ENCODE measurements at regions not wholly inside any gene's neighbourhood (a gene's known extent, or its start where the extent isn't known, plus 50 kb on each side); places are given as distances from the start of the nearest gene placed in this dataset.
"Not testable (repeated sequence)": the region's sequence is repeated elsewhere in the genome, so short reads cannot be mapped to it uniquely, and the experiment has no call there.

DNA sequence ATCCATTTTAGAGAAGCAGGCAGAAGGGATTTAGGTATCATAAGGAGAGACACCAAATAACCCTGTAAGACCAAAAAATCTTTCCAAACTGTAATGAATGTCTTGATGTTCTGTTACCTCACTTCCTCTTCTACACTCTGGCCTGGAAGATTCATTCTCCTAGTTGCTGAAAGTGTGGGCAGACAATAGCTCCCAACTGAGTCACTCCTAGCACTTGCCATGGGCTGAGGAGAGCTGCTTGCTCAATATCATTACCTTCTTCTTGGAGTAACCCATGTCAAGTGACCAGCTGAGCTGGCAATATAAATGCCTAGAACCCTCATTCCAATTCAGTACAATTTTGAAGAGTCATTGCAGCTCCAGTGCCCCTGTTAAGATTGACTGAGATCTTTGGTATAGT is 1985.5 kb upstream of the CDH6 start:
- DNase-seq, result no peak

DNA sequence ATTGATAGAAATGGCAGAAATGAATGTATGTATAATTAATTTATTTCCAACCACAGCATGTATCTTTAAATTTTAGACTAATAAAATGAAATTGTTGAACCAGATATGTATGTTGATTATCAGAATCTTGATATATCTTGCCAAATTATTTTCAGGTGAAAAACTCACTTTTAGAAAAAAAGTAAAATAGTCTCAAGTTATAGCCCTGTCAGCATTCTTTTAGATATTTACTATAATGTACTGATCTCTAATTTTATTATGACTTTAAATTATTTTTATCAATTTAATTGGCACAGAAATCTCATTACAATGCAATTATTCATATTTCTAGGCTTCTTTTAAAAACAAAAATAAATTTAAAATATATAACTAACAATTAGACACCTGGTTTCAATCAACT is 1990.4 kb upstream of the CDH6 start:
- no peak for DNase-seq

DNA sequence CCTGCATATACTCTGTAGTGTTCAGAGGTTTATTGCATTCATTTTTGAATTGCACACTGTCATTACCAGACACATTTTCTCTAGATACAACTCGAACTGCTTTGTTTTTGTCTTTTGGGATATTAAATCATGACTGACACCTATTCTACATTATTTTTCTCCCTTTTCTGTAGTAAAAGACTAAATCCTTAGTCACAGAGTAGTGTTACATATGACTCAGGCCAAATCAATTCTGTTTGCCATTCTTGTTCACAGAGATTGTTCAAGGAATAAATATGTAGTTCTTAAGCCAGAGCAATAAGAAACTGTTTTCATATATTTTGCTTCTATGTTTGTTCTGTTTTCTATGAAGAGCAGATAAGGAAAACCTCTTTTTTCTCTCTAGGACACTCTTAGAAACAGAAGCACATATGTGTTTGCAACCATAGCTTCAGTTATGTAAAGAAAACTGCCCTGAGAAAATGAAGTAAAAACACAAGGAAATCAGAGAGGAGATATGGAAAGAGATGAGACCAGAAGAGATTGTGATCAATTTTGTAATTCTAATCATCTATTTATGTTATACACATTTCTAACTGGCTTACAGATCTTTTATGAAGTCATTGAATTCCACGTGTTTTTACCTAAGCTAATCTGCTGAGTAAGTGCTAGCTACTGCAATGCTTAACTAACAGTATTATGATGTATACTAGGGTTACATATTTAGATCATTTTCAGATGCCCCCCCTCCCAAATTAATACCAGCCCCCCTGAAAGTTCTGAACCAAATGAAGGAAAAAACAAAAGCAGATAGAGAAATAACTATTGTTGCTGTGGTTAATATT is 1995.6 kb upstream of the CDH6 start:
- no peak for DNase-seq

DNA sequence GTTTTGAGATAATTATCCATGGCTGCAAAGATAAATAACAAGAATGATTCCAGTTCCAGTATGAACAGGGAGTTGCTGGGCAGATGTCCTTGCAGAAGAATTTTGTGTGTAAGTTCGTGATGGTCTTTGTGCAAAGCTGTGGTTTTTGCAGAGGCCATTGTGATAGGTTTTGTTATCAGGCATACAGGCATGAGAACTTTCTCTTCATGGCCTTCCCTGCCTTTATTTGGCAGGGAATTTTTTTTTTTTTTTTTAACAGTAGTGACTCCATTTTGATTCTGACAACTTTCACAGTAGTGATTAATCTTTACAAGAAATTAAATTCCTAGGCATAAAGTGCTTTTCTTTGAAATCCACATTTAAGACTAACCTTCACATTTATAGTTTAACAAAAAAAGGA is 1999.5 kb upstream of the CDH6 start:
- no peak for DNase-seq

DNA sequence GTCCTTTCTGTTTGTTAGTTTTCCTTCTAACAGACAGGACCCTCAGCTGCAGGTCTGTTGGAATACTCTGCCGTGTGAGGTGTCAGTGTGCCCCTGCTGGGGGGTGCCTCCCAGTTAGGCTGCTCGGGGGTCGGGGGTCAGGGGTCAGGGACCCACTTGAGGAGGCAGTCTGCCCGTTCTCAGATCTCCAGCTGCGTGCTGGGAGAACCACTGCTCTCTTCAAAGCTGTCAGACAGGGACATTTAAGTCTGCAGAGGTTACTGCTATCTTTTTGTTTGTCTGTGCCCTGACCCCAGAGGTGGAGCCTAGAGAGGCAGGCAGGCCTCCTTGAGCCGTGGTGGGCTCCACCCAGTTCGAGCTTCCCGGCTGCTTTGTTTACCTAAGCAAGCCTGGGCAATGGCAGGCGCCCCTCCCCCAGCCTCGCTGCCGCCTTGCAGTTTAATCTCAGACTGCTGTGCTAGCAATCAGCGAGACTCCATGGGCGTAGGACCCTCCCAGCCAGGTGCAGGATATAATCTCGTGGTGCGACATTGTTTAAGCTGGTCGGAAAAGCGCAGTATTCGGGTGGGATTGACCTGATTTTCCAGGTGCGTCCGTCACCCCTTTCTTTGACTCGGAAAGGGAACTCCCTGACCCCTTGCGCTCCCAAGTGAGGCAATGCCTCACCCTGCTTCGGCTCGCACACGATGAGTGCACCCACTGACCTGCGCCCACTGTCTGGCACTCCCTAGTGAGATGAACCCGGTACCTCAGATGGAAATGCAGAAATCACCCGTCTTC is 2002.0 kb upstream of the CDH6 start:
- not testable (repeated sequence) for DNase-seq

DNA sequence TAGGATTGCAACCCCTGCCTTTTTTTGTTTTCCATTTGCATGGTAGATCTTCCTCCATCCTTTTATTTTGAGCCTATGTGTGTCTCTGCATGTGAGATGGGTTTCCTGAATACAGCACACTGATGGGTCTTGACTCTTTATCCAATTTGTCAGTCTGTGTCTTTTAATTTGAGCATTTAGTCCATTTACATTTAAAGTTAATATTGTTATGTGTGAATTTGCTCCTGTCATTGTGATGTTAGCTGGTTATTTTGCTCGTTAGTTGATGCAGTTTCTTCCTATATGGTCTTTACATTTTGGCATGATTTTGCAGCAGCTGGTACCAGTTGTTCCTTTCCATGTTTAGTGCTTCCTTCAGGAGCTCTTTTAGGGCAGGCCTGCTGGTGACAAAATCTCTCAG is 2003.1 kb upstream of the CDH6 start:
- DNase-seq, result not testable (repeated sequence)

DNA sequence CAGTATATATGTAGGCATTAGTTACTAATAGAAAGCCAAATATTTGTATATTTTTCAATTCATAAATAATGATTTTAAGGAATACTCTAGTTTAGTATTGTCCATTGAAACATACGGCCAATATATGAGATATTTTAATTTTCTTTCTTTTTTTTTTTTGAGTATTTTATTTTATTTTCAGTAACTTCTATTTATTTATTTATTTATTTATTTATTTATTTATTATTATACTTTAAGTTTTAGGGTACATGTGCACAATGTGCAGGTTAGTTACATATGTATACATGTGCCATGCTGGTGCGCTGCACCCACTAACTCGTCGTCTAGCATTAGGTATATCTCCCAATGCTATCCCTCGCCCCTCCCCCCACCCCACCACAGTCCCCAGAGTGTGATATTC is 2007.1 kb upstream of the CDH6 start:
- not testable (repeated sequence) for DNase-seq

DNA sequence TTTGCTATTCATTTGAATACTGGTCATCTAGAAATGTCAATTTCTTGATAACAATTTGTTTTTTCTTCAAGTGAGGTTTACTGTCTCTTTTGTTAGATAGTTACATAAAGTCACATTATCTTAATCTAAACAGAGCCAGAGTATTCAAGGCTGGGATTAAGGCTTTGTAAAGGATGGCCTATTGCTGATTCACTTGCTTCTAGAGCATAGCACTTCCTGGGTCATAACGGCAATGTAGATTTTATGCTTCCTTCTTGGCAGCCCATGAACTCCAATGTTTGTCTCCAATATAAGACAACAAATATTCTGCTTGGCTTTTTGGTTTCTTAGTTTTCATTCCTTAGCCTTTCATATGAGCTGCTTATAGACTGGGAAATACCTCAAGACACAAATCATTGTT is 2007.9 kb upstream of the CDH6 start:
- DNase-seq, result no peak

DNA sequence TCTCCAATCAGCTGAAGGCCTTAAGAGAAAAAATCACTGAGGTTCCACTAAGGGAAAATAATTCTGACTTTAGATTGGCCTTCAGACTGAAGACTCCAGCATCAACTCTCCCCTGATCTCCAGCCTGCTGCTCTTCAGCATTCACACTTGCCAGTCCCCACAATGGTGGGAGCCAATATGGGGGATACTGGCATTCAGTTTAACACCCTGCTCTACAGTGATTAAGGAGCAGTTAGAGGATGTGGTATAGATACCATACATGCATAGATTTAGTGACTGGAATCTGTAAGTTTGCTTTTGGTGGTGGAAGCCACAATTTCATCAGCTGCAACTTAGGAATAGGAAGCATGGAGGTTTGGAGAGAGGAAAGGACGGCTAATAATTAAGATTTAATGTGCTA is 2017.7 kb upstream of the CDH6 start:
- no peak for DNase-seq

DNA sequence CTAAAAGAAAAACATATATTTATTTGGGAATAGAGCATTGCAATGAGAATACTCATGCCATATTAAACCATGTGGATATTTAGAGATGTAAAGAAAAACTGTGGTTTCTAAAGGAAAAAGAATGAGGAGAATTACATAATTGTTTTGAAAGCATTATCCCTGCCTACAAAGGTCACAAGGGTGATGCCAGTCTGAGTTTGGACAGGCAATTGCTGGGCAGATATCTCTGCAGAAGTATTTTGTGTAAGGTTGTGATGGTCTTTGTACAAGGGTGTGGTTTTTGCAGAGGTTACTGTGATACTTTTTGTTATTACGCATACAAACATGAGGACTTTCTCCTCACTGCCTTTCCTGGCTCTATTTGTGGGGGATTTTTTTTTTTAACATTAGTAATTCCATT is 2022.9 kb upstream of the CDH6 start:
- no peak for DNase-seq

DNA sequence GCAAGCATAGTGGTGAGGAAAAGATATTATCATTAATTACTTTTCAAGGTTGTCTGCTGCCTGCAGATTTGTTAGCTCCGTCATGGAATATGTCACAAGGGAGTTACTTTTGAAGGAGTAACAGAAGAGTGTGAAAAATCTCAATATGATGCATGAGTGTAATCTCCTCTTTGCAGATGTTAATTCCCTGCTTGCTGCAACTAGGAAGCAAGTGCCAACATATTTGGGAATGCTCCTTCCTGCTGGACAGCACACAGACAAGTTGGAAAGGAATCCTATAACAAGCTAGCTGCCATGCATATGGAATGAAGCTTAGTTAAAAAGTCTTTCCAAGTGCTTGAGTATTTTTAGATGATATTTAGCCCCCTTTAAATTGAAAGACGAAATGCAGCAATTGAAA is 2023.6 kb upstream of the CDH6 start:
- DNase-seq, result no peak

DNA sequence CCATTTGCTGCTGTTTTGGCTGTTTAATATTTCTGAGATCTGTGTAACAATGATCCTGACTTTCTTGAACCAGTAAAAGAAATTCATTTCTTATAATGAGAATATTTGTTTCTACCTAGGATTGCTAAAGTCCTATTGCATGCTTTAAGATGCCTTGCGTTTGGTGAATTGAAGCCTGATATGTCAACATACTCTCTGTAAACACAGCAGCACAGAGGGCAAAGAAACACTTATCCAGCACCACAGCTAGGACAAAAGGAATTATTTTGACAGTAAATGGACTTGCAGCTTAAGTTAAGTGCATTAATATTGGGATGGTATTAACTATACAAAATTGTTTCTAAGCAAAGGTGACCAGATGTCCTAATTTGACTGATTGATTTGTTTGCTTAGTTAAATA is 2031.2 kb upstream of the CDH6 start:
- DNase-seq, result no peak

DNA sequence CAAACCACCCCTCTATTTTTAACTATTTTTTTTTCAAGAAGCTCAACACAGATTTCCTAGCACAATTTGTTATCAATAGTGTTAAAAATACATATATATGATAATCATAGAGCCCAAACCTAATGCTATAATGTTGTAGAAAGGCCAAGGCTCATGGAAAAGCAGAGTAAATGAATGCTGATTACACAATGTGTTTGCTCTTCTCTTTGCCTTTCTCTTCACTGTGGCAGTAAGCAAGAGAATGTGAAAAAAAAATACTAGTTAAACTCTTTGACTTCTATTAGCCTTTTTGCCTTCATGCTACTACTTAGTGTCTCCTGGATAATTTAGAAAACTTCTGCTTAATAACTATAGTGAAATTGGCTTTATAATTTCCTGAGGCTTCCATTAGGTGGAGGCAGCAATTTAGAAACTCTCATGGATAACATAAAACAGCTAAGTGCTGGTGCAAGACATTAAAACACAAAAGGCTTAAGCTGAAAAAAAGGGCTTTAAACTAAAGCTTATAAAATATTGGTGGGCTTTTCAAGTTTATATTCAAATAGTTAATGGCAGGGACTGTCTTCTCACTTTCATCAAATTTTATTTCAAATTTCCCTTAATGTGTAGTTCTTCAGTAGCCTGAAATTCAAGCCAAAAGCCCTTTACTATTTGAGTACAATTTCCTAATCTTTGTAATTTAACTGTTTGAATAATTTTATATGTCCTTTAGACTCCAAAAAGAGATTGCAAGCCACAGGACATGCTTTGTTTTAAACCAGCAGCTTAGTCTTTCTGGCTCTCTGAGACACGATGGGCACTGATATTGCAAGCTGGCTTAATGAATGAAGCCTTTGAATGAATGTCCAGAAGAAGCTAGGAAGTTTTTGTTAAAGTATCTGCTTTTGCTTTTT is 2031.8 kb upstream of the CDH6 start:
- no peak for DNase-seq

DNA sequence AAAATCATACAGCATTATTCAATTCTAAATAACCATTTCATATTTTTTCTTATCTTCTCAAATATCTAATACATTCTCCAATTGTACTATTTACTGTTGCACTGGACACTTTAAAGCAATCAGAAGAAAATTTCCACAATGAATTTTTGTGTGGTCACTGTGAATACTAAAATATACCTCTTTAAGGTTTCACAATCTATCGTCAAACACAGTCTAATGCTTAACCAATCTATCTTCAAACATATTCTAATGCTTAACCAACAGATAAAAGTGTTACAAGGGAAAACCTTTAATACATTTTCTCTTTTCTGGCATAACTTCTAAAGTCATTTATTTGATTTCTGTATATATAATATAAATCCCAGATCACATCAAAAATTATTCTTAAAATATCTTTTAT is 2035.5 kb upstream of the CDH6 start:
- no peak for DNase-seq

DNA sequence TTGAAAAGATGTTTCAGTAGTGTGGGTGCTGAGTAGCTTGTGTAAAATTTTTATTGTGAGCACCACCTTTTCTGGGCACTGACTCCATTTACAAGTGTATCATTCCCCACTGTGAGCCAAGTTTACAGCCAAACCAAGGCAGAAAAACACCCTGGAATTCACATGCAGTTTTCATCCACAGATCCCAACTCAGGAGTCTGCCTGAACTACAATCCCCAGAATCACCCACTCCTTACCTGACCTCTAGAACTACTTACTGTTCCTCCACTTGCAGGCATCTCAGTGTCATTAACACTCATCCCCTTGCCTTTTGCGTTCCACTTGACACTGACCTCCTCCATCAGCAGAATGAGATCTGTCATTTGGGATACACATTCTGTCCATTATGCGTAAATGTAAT is 2042.6 kb upstream of the CDH6 start:
- DNase-seq, result no peak

DNA sequence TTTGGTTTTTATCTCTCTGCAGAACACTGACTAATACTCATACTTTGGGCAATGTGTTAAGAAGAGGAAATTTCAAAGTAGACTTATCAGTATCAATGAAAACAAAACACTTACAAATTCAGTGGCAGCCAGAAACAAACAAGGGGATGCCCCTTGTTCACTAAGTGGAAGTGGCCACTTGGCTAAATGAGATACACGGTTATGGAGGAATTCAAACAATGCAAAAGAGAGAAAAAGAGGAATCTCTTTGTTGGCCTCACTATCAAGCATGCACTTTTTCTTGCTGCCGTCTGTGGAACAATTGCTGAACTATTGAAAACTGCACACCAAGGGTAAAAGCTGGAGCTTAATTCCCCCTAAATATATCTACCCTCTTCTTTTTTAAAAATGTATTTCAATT is 2044.9 kb upstream of the CDH6 start:
- DNase-seq, result no peak

DNA sequence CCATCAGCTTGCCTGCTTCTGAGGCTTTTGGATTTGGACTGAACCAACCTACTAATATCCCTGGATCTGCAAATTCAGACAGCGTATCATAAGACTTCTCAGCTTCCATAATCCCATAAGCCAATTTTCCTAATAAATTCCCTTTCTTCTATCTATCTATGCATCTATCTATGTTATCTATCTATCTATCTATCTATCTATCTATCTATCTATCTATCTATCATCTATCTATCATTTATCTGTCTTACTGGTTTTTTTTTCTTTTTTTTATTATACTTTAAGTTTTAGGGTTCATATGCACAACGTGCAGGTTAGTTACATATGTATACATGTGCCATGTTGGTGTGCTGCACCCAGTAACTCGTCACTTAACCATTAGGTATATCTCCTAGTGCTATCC is 2045.4 kb upstream of the CDH6 start:
- DNase-seq, result no peak

DNA sequence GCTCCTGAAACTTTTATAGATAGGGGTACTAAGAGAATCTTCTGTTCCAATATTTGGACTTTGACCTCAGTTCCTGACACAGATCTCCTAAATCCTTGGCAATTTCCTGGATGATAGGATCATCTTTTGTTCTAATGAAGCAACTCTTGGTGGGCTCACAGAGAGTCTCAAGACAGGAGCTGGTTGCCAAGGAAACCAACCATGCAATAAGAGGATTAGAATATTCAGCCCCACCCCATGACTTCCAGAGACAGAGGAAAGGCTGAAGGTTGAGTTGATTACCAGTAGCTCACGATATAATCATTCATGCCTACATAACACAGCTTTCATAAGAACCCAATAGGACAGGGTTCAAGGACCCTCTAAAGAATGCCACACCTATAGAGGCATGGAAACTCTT is 2050.2 kb upstream of the CDH6 start:
- no peak for DNase-seq

DNA sequence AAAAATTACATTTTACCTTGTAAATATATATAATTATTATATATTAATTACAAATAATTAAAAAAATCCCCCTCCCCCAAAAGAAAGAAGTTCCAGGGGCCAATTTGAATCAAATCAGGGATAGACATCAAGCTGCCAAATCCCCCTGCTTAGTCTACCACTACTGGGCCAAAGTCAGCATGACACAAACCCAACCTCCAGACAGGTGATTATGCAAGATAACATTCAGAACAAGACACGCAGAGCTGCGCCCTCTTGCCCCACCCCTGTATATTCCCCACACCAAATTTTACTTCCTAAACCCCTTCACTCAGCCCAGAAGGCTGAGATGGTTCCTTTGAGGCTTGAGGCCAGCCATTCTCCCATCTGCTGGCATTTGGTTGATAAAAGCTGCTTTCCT is 2059.1 kb upstream of the CDH6 start:
- no peak for DNase-seq

DNA sequence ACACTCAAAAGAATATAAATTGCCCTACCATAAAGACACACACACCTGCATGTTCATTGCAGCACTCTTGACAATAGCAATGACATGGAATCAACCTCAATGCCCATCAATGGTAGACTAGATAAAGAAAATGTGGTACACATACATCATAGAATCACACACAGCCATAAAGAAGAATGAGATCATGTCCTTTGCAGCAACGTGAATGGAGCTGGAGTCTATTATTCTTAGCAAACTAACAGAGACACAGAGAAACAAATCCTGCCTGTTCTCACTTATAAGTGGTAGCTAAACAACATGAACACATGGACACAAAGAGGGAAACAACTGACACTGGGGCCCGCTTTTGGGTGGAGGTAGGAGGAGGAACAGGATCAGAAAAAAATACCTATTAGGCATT is 2062.2 kb upstream of the CDH6 start:
- DNase-seq, result no peak

DNA sequence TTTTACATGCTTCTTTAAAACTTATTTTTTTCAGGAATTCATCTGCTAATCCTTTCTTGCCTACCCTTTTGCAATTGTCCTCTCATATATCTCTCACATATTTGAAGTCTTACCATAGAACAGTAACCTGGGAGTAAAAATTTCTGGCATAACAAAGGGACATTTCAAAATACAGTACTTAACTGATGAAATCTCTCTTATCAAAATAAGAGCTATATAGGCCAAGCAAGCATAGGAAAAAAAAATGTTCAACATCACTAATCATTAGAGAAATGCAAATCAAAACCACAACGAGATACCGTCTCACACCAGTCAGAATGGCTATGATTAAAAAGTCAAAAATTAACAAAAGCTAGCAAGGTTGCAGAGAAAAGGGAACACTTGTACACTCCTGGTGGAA is 2062.7 kb upstream of the CDH6 start:
- no peak for DNase-seq

DNA sequence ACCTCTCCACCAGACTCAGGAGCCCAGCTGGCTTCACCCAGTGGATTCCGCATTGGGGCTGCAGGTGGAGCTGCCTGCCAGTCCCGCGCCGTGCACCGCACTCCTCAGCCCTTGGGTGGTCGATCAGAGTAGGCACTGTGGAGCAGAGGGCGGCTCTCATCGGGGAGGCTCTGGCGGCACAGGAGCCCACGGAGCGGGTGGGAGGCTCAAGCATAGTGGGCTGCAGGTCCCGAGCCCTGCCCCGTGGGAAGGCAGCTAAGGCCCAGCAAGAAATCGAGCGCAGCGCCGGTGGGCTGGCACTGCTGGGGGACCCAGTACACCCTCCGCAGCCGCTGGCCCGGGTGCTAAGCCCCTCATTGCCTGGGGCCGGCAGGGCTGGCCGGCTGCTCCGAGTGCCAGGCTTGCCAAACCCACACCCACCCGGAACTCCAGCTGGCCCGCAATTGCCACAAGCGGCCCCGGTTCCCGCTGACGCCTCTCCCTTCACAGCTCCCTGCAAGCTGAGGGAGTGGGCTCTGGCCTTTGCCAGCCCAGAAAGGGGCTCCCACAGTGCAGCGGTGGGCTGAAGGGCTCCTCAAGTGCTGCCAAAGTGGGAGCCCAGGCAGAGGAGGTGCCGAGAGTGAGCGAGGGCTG is 2065.8 kb upstream of the CDH6 start:
- not testable (repeated sequence) for DNase-seq

DNA sequence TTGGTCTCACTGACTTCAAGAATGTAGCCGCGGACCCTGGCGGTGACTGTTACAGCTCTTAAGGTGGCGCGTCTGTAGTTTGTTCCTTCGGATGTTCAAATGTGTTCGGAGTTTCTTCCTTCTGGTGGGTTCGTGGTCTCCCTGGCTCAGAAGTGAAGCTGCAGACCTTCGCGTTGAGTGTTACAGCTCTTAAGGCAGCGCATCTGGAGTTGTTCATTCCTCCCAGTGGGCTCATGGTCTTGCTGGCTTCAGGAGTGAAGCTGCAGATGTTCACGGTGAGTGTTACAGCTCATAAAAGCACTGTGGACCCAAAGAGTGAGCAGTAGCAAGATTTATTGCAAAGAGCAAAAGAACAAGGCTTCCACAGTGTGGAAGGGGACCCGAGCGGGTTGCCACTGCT is 2067.0 kb upstream of the CDH6 start:
- not testable (repeated sequence) for DNase-seq

All from NK-92 treated with Interleukin-12 subunit alpha and Interleukin-12 subunit beta, amount 100 ng/mL, for 24 hours (cell line).